Activated naive CD4-positive, alpha-beta T cell treated with anti-CD3 and anti-CD28 coated beads for 36 hours (primary cell): ENCODE measurements at regions not wholly inside any gene's neighbourhood (a gene's known extent, or its start where the extent isn't known, plus 50 kb on each side); places are given as distances from the start of the nearest gene placed in this dataset.
"Not testable (repeated sequence)": the region's sequence is repeated elsewhere in the genome, so short reads cannot be mapped to it uniquely, and the experiment has no call there.

Source experiments
- CTCF ChIA-PET: fragments of 350-600 bp; sonication (Branson Sonifier 250); formaldehyde crosslinking; loops from one replicate; lab custom pipeline; 2021; ENCODE audit warnings: antibody characterized with exemption; lab: Charles Lee
- DNase-seq: peaks from one replicate; pipeline ENCODE4 v3.0.0-alpha.2; 2020
- H3K27ac Mint-ChIP-seq: one replicate; pipeline ENCODE4 v1.8.0; 2021; ENCODE audit warnings: mild to moderate bottlenecking, mixed read lengths
- H3K27me3 Mint-ChIP-seq: one replicate; pipeline ENCODE4 v1.8.0; 2021; ENCODE audit warnings: low read depth, mixed read lengths
- H3K36me3 Mint-ChIP-seq: one replicate; pipeline ENCODE4 v1.8.0; 2021; ENCODE audit warnings: low read depth, mixed read lengths
- H3K4me1 Mint-ChIP-seq: one replicate; pipeline ENCODE4 v1.8.0; 2021; ENCODE audit warnings: low read depth, mixed read lengths
- H3K4me3 Mint-ChIP-seq: one replicate; pipeline ENCODE4 v1.8.0; 2021; ENCODE audit warnings: mild to moderate bottlenecking, moderate library complexity, mixed read lengths
- H3K9me3 Mint-ChIP-seq: one replicate; pipeline ENCODE4 v1.8.0; 2021; ENCODE audit warnings: mixed read lengths
- intact Hi-C: fragments of 100-400 bp; cut with micrococcal nuclease; formaldehyde crosslinking; loops from one replicate; pipeline ENCODE4 v1.15.1; 2023

DNA sequence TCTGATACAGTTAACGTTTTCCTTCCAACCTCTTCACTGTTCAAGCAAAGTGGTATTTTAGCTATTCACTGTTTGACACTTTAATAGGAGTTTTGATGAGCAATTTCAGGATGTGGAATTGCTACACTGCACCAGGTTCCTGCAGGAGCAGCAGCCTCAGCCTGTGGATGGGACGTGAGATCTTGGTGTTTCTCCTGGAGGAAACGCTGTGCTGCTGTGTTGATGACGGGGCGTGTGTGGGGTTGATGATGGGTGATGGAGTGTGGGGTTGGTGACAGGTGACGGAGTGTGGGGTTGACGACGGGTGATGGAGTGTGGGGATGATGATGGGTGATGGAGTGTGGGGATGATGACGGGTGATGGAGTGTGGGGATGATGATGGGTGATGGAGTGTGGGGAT is 98.9 kb downstream of the RTP5 start:
- DNase-seq: no peak
- peaks cover 29% of the 10 kb centered on the region for H3K4me1 Mint-ChIP-seq
- intact Hi-C loops: loop anchor here (5.0 kb wide), 3 partner anchors 126 to 281 kb away; partner anchors contain the start of genes D2HGDH and DTYMK
- H3K36me3 Mint-ChIP-seq: peaks cover 27% of the 10 kb centered on the region
- H3K4me3 Mint-ChIP-seq: no peak overlapping the region
- peaks cover 3% of the 10 kb centered on the region for H3K9me3 Mint-ChIP-seq
- no peak overlapping the region for H3K27ac Mint-ChIP-seq
- H3K27me3 Mint-ChIP-seq: no peaks in the 10 kb centered on the region
- CTCF ChIA-PET: no interaction called here

DNA sequence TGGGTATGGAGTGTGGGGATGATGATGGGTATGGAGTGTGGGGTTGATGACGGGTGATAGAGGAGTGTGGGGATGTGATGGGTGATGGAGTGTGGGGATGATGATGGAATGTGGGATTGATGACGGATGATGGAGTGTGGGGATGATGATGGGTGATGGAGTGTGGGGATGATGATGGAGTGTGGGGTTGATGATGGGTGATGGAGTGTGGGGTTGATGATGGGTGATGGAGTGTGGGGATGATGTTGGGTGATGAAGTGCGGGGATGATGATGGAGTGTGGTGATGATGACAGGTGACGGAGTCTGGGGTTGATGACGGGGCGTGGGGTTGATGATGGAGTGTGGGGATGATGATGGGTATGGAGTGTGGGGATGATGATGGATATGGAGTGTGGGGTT is 99.7 kb downstream of the RTP5 start:
- intact Hi-C loops: loop anchor here (5.0 kb wide), 3 partner anchors 127 to 282 kb away; partner anchors contain the start of genes D2HGDH and DTYMK
- H3K4me3 Mint-ChIP-seq, CTCF ChIA-PET, H3K27ac Mint-ChIP-seq, DNase-seq, H3K9me3 Mint-ChIP-seq, H3K27me3 Mint-ChIP-seq: not testable (repeated sequence)
- Mint-ChIP-seq H3K4me1 (peaks cover 23% of the 10 kb centered on the region), H3K36me3 (peaks cover 27% of the 10 kb centered on the region)

DNA sequence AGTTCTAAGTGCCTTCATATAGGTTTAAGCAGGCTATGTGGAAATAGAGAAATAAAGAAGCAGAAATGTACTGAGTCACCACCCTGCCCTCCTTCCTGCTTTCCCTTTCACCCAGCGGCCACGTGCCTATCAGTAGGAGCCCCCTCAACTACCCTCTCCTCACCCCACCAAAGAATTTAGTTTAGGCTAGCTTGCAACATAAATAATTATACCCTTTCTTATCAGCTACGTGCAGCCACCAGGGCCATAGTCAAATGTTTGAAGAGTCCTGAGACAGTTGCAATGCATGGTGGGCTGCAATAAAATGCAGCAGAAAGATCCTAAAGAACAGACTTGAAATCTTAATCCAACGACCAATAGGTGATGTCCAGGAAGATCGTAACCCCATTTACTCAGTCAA is 101.2 kb downstream of the RTP5 start:
- CTCF ChIA-PET: no interaction called here
- Mint-ChIP-seq H3K27me3 (no peaks in the 10 kb centered on the region), H3K4me3 (no peak overlapping the region), H3K36me3 (peaks cover 27% of the 10 kb centered on the region), H3K4me1 (peaks cover 17% of the 10 kb centered on the region), H3K9me3 (peaks cover 3% of the 10 kb centered on the region), H3K27ac (no peak overlapping the region)
- intact Hi-C loops: no loop called here
- no peak for DNase-seq

DNA sequence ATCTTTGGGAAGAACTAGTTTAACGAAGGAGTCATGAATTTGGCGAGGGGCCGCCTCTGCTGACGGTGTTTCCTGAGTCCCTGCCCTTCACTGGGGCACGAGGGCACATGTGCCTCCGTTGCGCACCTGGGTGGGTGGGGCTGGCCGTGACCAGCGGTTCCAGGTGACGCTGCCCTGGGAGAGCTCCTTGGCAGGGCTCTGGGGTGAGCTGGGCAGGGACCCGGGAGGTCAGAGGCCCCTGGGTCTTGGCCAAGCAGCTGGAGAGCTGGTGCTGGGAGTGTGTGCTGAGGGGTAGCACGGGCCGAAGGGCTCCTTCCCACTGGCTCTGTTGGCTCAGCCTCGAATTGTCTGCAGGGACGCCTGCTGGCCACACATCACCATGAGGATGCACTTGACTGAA is 104.6 kb downstream of the RTP5 start:
- H3K4me1 Mint-ChIP-seq: no peaks in the 10 kb centered on the region
- H3K27ac Mint-ChIP-seq: no peak overlapping the region
- peaks cover 6% of the 10 kb centered on the region for H3K9me3 Mint-ChIP-seq
- CTCF ChIA-PET: interaction anchor here (0.6 to 1.0 kb wide), 2 partner anchors 23 to 116 kb away, joined by 3 read pairs; no protein-coding TSS in a partner anchor
- intact Hi-C loops: no loop called here
- H3K27me3 Mint-ChIP-seq: no peaks in the 10 kb centered on the region
- H3K4me3 Mint-ChIP-seq: no peak overlapping the region
- no peak for DNase-seq
- H3K36me3 Mint-ChIP-seq: peaks cover 37% of the 10 kb centered on the region

DNA sequence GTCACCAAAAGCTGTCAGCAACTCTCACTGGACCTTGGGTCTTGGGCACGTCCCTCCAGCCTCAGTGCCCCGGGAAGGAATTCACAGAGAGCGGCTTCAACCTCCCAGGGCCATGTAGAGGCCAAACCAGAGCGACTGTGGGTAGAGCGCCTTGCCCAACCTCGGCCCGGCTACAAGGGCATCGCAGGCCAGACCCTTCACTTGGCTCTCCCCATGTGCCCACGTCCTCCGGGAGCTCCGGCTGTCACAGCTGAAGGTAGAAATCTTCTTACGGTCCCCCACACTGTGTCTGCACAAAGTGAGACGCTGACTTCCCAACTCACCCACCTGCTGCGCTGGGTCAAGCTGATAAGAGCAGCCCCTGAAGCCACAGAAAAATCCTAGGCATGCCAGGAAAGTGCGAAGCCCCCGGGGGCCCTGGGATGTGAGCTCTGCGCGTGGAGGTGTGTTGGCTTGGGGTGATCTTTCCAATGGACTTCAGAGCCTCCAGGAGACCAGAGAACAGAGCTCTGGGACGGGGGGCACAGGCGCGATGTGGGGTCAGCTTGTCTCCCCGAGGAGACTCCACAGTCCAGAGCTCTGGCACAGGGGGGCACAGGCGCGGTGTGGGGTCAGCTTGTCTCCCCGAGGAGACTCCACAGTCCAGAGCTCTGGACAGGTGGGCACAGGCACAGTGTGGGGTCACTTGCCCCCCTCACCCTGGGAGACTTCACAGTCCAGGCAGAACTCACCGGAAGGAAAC is 105.5 kb downstream of the RTP5 start:
- DNase-seq: no peak
- CTCF ChIA-PET: interaction anchor here (1.7 kb wide), 1 partner anchor 24 kb away, joined by 7 read pairs; no protein-coding TSS in a partner anchor
- Mint-ChIP-seq H3K4me3 (no peak overlapping the region), H3K4me1 (no peaks in the 10 kb centered on the region), H3K27ac (no peak overlapping the region), H3K36me3 (peaks cover 37% of the 10 kb centered on the region), H3K27me3 (no peaks in the 10 kb centered on the region), H3K9me3 (peaks cover 6% of the 10 kb centered on the region)
- intact Hi-C loops: no loop called here

DNA sequence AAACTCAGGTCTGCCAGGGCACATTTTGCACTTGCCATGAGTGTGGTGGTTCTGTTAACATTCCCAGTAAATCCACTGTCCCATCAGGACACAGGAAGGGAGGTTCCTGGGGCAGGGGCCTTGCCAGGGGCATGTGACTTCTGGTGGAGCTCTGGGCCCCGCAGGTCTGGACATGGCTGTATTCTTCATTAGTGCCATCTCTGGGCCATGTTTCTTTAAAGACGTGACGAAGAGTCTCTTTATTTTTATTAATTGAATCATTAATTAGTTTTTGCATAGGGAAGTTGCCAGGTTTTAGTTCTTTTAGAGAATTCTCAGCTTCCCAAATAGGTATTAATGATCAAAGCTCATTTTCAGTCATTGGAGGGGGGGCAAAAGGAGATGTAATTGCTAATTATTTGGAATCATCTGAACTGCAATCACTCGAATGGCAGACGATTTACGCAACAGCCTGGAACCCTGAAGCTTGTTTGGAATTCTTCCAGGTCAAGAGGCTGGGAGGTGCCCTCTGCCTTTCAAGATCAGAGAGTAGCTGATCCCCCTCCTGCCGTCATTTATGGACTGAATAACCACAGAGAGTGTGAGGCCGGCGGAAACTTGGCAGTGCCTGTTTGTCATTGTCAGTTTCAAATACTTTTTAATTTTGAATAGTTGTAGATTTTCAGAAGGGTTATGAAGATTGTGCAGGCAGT is 106.2 kb downstream of the RTP5 start:
- no peak for DNase-seq
- H3K36me3 Mint-ChIP-seq: peaks cover 37% of the 10 kb centered on the region
- H3K27me3 Mint-ChIP-seq: no peaks in the 10 kb centered on the region
- H3K4me3 Mint-ChIP-seq: no peak overlapping the region
- peaks cover 6% of the 10 kb centered on the region for H3K9me3 Mint-ChIP-seq
- no peaks in the 10 kb centered on the region for H3K4me1 Mint-ChIP-seq
- CTCF ChIA-PET: interaction anchor here (1.7 kb wide), 1 partner anchor 25 kb away, joined by 7 read pairs; no protein-coding TSS in a partner anchor
- H3K27ac Mint-ChIP-seq: no peak overlapping the region
- intact Hi-C loops: no loop called here

DNA sequence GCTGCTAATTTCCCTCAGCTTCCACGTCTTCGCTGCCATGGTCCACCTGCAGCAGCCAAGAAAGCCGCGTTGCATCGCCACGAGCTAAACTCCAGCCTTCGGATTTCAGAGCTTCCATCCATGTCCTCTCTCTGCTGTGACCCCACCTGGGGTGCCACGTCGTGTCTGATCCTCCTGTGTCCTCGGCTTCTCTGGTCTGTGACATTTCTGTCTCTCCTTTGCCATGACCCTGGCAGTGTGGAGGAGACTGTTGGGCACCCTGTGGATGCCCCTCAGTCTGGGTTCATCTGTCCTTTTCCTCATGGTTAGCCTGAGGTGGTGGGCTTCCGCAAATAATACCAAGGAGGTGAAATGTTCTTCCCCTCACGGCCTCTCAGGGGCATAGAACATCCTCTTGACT is 106.8 kb downstream of the RTP5 start:
- DNase-seq: no peak
- H3K9me3 Mint-ChIP-seq: peaks cover 6% of the 10 kb centered on the region
- CTCF ChIA-PET: interaction anchor here (1.7 kb wide), 1 partner anchor 25 kb away, joined by 7 read pairs; no protein-coding TSS in a partner anchor

DNA sequence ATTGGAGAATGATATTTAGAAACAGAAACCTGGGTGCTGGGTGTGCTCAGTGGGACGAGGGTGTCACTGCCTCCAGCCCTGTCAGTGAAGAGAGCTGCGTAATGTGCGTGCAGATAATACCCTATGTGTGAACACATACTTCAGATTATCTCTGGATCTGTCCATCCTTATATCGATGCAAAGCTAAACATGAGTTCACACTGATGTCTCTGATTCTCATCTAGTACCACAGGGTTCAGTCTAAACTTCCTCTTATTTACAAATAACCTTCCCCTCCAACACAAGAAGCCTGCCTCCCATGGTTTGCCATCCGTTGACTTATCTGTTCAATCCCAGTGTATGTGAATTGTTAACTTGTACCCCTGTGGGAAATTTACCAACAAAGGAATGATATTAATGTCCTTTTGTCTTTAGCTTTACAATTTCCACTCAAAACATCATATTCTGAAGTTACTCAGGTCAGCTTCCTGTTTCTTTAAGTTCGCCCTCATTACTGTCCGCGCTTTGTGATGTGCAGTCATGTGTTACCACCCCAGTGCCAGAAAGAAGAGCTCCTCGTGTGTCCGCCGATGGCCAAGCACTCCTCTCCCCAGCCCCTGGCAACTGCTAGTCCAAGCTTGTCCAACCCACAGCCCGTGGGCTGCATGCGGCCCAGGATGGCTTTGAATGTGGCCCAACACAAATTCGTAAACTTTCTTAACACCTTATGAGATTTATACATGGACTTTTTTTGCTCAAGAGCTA is 108.2 kb downstream of the RTP5 start:
- Mint-ChIP-seq H3K4me1 (no peaks in the 10 kb centered on the region), H3K9me3 (peaks cover 3% of the 10 kb centered on the region), H3K27me3 (no peaks in the 10 kb centered on the region), H3K4me3 (no peak overlapping the region), H3K36me3 (peaks cover 20% of the 10 kb centered on the region), H3K27ac (no peak overlapping the region)
- intact Hi-C loops: no loop called here
- DNase-seq: no peak
- CTCF ChIA-PET: no interaction called here

More for the DNA sequence above, 106.8 kb downstream of the RTP5 start:
- Mint-ChIP-seq H3K27me3 (no peaks in the 10 kb centered on the region), H3K4me1 (no peaks in the 10 kb centered on the region), H3K36me3 (peaks cover 31% of the 10 kb centered on the region), H3K27ac (no peak overlapping the region), H3K4me3 (no peak overlapping the region)
- intact Hi-C loops: no loop called here

DNA sequence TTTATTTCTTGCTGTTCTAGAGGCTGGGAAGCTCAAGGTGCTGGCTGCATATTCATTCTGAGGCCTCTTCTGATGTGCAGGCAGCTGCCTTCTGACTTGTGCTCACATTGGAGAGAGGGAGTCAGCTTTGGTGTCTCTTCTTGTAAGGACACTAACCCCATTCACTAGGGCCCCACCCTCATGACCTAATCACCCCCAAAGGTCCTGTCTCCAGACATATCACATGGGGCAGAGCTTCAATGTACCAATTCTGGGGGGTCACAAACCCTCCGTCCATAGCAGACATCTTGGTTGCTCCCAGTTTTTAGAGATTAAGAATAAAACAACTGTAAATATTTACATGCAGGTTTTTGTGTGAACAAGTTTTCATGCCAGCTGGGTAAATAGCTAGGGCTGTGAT is 109.1 kb downstream of the RTP5 start:
- no peak for DNase-seq
- CTCF ChIA-PET: no interaction called here
- Mint-ChIP-seq H3K27ac (no peak overlapping the region), H3K4me1 (no peaks in the 10 kb centered on the region), H3K4me3 (no peak overlapping the region), H3K36me3 (peaks cover 12% of the 10 kb centered on the region), H3K9me3 (peaks cover 3% of the 10 kb centered on the region), H3K27me3 (no peaks in the 10 kb centered on the region)
- intact Hi-C loops: no loop called here

DNA sequence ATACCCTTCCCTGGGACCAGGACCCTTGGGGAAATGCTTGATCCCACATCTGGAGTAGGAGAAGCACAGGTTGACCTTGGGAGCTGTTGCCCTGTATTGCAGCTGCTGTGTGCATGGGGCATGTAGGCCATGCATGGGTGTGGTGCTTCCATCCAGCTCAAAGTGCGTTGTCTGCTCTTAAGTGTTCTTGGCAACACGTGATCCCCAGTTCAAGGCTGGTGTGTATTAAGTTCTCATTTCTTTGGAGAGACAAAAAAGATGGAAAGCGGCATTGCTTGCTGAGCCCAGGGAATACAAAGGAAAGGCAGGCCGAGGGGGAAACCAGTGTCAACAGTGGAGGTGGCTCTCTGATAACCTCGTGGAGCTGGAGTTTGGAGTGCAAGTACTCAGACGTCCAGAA is 110.7 kb downstream of the RTP5 start:
- intact Hi-C loops: no loop called here
- H3K4me1 Mint-ChIP-seq: peaks cover 9% of the 10 kb centered on the region
- peaks cover 12% of the 10 kb centered on the region for H3K36me3 Mint-ChIP-seq
- no peak overlapping the region for H3K27ac Mint-ChIP-seq
- H3K4me3 Mint-ChIP-seq: no peak overlapping the region
- no peak for DNase-seq
- no peaks in the 10 kb centered on the region for H3K27me3 Mint-ChIP-seq
- CTCF ChIA-PET: interaction anchor here (1.1 kb wide), 1 partner anchor 36 kb away, joined by 3 read pairs; no protein-coding TSS in a partner anchor
- peaks cover 3% of the 10 kb centered on the region for H3K9me3 Mint-ChIP-seq

DNA sequence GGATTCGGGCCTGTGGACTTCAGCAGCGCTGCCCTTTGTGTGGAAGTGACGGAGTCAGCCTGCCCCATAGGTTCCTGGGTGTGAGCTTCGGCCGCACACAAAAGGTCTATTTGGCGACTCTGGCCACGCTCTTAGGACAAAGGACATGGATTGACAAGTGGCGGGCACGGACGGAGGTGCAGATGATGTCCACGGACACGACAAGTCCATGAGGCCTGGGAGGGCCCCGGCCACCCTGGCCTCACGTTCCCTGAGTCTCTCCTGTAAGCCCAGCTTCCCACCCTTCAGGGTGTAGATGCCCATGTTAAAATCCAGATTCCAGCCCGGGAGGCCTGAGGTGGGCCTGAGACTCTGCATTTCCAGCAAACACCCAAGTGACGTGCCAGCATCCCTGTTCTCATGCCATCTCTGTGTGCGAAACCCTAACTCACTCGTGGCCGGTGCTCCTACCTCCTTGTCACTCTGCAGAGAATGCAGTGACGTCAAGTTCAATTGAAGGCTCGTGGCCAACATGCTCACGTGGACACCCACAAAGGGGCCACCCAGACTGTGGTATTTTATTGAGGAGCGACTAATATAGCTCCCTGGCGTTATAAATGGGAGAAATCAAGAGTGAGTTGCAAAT is 111.7 kb downstream of the RTP5 start:
- Mint-ChIP-seq H3K4me3 (no peak overlapping the region), H3K27ac (no peak overlapping the region), H3K4me1 (peaks cover 17% of the 10 kb centered on the region), H3K36me3 (peaks cover 12% of the 10 kb centered on the region), H3K27me3 (no peaks in the 10 kb centered on the region), H3K9me3 (peaks cover 3% of the 10 kb centered on the region)
- intact Hi-C loops: no loop called here
- CTCF ChIA-PET: no interaction called here
- DNase-seq: no peak
